Activated T-helper 9 cell treated with anti-CD3 and anti-CD28 coated beads, Interleukin-2, amount 50 U/mL, for 16 hours (primary cell): ENCODE measurements at regions not wholly inside any gene's neighbourhood (a gene's known extent, or its start where the extent isn't known, plus 50 kb on each side); places are given as distances from the start of the nearest gene placed in this dataset.

Experiments
- DNase-seq: peaks from one replicate; pipeline ENCODE4 v3.0.0-alpha.2; 2020; ENCODE audit warnings: low read depth

- no peak for DNase-seq
Observed at GRCh38 chr2:220628252-220628651, 943.9 kb downstream of the EPHA4 start.

- no peak for DNase-seq
Observed at GRCh38 chr2:220641137-220641536, 931.0 kb downstream of the EPHA4 start.

- DNase-seq = no peak
Observed at GRCh38 chr2:220646424-220646823, 925.7 kb downstream of the EPHA4 start.

GRCh38 chr2:220648628-220649027 lies 923.5 kb downstream of the EPHA4 start:
- no peak for DNase-seq

GRCh38 chr2:220653776-220654175 lies 918.3 kb downstream of the EPHA4 start:
- no peak for DNase-seq

GRCh38 chr2:220654322-220654721 lies 917.8 kb downstream of the EPHA4 start:
- DNase-seq = no peak

- DNase-seq = no peak
Observed at GRCh38 chr2:220660277-220661145, 911.6 kb downstream of the EPHA4 start.

GRCh38 chr2:220662431-220662830 lies 909.7 kb downstream of the EPHA4 start:
- DNase-seq = no peak

GRCh38 chr2:220663065-220663464 lies 909.0 kb downstream of the EPHA4 start:
- no peak for DNase-seq

GRCh38 chr2:220664272-220665107 lies 907.6 kb downstream of the EPHA4 start:
- no peak for DNase-seq

- DNase-seq = no peak
Observed at GRCh38 chr2:220665108-220665471, 907.0 kb downstream of the EPHA4 start.

- DNase-seq = no peak
Observed at GRCh38 chr2:220669324-220669723, 902.8 kb downstream of the EPHA4 start.

GRCh38 chr2:220670511-220670910 lies 901.6 kb downstream of the EPHA4 start:
- no peak for DNase-seq

GRCh38 chr2:220673151-220673874 lies 898.8 kb downstream of the EPHA4 start:
- DNase-seq = no peak

- DNase-seq = no peak
Observed at GRCh38 chr2:220674033-220674432, 898.1 kb downstream of the EPHA4 start.

- no peak for DNase-seq
Observed at GRCh38 chr2:220676695-220677094, 895.4 kb downstream of the EPHA4 start.

GRCh38 chr2:220678943-220679342 lies 893.2 kb downstream of the EPHA4 start:
- DNase-seq = no peak

- no peak for DNase-seq
Observed at GRCh38 chr2:220682616-220683015, 889.5 kb downstream of the EPHA4 start.

GRCh38 chr2:220684099-220684498 lies 888.0 kb downstream of the EPHA4 start:
- no peak for DNase-seq

- peak; percentile 36 for DNase-seq
Observed at GRCh38 chr2:220687231-220687843, 884.8 kb downstream of the EPHA4 start.

- no peak for DNase-seq
Observed at GRCh38 chr2:220695397-220696279, 876.5 kb downstream of the EPHA4 start.
